DND-41 (cell line): ENCODE measurements at regions not wholly inside any gene's neighbourhood (a gene's known extent, or its start where the extent isn't known, plus 50 kb on each side); places are given as distances from the start of the nearest gene placed in this dataset.

ENCODE experiments used
- CTCF ChIP-seq: IDR thresholded peaks from 2 replicates; pipeline ENCODE4 v1.5.1; 2012; ENCODE audit warnings: borderline replicate concordance, low read length, moderate library complexity, mild to moderate bottlenecking; ENCODE audit not compliant: poor library complexity, severe bottlenecking; ENCODE audit errors: extremely low read depth
- EZH2 ChIP-seq: IDR thresholded peaks from 3 replicates; pipeline ENCODE4 v1.6.1; 2012; ENCODE audit warnings: borderline replicate concordance, low read depth, mild to moderate bottlenecking, moderate library complexity, low read length, inconsistent platforms; ENCODE audit not compliant: severe bottlenecking

GRCh38 chr15:62734706-62735105 lies 307.8 kb upstream of the TPM1 start:
- TF ChIP-seq CTCF (no peak), EZH2 (no peak)
